OCI-LY1 (cell line): ENCODE measurements at regions not wholly inside any gene's neighbourhood (a gene's known extent, or its start where the extent isn't known, plus 50 kb on each side); places are given as distances from the start of the nearest gene placed in this dataset.

Experiments used
- CTCF ChIP-seq: fragments of 200-600 bp; sonication (generic), shearing (Covaris generic); IDR thresholded peaks from 2 replicates; pipeline ENCODE4 v1.5.1; 2017; ENCODE audit warnings: mild to moderate bottlenecking, antibody characterized with exemption, low read length, moderate library complexity, mixed read lengths
- EZH2 ChIP-seq: fragments of 200-600 bp; sonication (generic), shearing (Covaris generic); IDR thresholded peaks from 2 replicates; pipeline ENCODE4 v1.8.0; 2017; ENCODE audit warnings: borderline replicate concordance, mixed run types, mild to moderate bottlenecking, antibody characterized with exemption, low read length, moderate library complexity, mixed read lengths

GRCh38 chr6:25175196-25175595, 104.0 kb upstream of the CARMIL1 start:
- no peak for TF ChIP-seq CTCF
- TF ChIP-seq EZH2 = no peak
